Ovary (tissue), 3 donors: ENCODE measurements at regions not wholly inside any gene's neighbourhood (a gene's known extent, or its start where the extent isn't known, plus 50 kb on each side); places are given as distances from the start of the nearest gene placed in this dataset.

Source experiments
- CTCF ChIP-seq, 3 donors: fragments of 450-650 bp in 2 of 3; fragments of 200-600 bp in 1 of 3; IDR thresholded peaks; one replicate each; pipeline versions ENCODE4 v1.5.1 to v1.8.0; 2016 to 2022; ENCODE audit warnings: antibody characterized with exemption in 3 of 3, mild to moderate bottlenecking in 1 of 3
- EP300 ChIP-seq: sonication (generic); formaldehyde crosslinking; IDR thresholded peaks from one replicate; pipeline ENCODE4 v1.6.1; 2017; ENCODE audit warnings: antibody characterized with exemption
- POLR2A ChIP-seq: fragments of 450-650 bp; IDR thresholded peaks from one replicate; pipeline ENCODE4 v1.6.1; 2017; ENCODE audit warnings: antibody characterized with exemption, mild to moderate bottlenecking, moderate library complexity
- donor health status: DM: no; HTN: no; CAD: no.

GRCh38 chr2:163086940-163087339 lies 248.4 kb upstream of the KCNH7 start:
- TF ChIP-seq POLR2A (no peak), CTCF (IDR thresholded peaks at IDR 0.05) (no peak), EP300 (no peak)
